RCC 7860 (cell line): ENCODE measurements at regions not wholly inside any gene's neighbourhood (a gene's known extent, or its start where the extent isn't known, plus 50 kb on each side); places are given as distances from the start of the nearest gene placed in this dataset.
"Not testable (repeated sequence)": the region's sequence is repeated elsewhere in the genome, so short reads cannot be mapped to it uniquely, and the experiment has no call there.

Source experiments
- DNase-seq: peaks from one replicate; pipeline ENCODE4 v3.0.0-alpha.2; 2015; ENCODE audit warnings: low spot score
- FAIRE-seq: peaks from 2 replicates; lab custom pipeline; 2012; peaks lifted over from hg19 to GRCh38; lab: Jason Lieb, UNC

- FAIRE-seq (no peak), DNase-seq (no peak)
These were observed 127.0 kb upstream of the CHST9 start for GRCh38 chr18:27312153-27312552.

- DNase-seq, result no peak
- FAIRE-seq, result no peak
These were observed 126.0 kb upstream of the CHST9 start for GRCh38 chr18:27311114-27311513.

GRCh38 chr18:27301615-27302378 is 116.7 kb upstream of the CHST9 start:
- no peak for FAIRE-seq
- no peak for DNase-seq

- DNase-seq (no peak), FAIRE-seq (no peak)
These were observed 113.2 kb upstream of the CHST9 start for GRCh38 chr18:27298214-27298804.

GRCh38 chr18:27285973-27286562 is 101.0 kb upstream of the CHST9 start:
- peak; percentile 35 for FAIRE-seq
- DNase-seq, result not testable (repeated sequence)

GRCh38 chr18:27278131-27278530 is 93.0 kb upstream of the CHST9 start:
- no peak for FAIRE-seq
- no peak for DNase-seq

GRCh38 chr18:27277554-27277953 is 92.4 kb upstream of the CHST9 start:
- DNase-seq, result no peak
- FAIRE-seq, result no peak

GRCh38 chr18:27276886-27277285 is 91.8 kb upstream of the CHST9 start:
- FAIRE-seq (no peak), DNase-seq (no peak)

- DNase-seq, result no peak
- FAIRE-seq, result no peak
These were observed 91.4 kb upstream of the CHST9 start for GRCh38 chr18:27276479-27276878.

GRCh38 chr18:27274901-27275300 is 89.8 kb upstream of the CHST9 start:
- no peak for FAIRE-seq
- DNase-seq, result no peak

GRCh38 chr18:27270508-27270907 is 85.4 kb upstream of the CHST9 start:
- FAIRE-seq (no peak), DNase-seq (no peak)

- DNase-seq (no peak), FAIRE-seq (no peak)
These were observed 78.3 kb upstream of the CHST9 start for GRCh38 chr18:27263369-27263768.

- DNase-seq, result no peak
- FAIRE-seq, result no peak
These were observed 76.9 kb upstream of the CHST9 start for GRCh38 chr18:27261769-27262549.

GRCh38 chr18:27253571-27253970 is 68.5 kb upstream of the CHST9 start:
- no peak for DNase-seq
- FAIRE-seq, result no peak

- DNase-seq (no peak), FAIRE-seq (no peak)
These were observed 65.4 kb upstream of the CHST9 start for GRCh38 chr18:27250471-27250870.

GRCh38 chr18:27249933-27250332 is 64.8 kb upstream of the CHST9 start:
- FAIRE-seq, result no peak
- no peak for DNase-seq

GRCh38 chr18:27244259-27244658 is 59.2 kb upstream of the CHST9 start:
- FAIRE-seq (no peak), DNase-seq (no peak)

- FAIRE-seq (no peak), DNase-seq (no peak)
These were observed 57.4 kb upstream of the CHST9 start for GRCh38 chr18:27242392-27243047.

- FAIRE-seq (no peak), DNase-seq (no peak)
These were observed 55.3 kb upstream of the CHST9 start for GRCh38 chr18:27240383-27240782.

- FAIRE-seq (no peak), DNase-seq (no peak)
These were observed 54.6 kb upstream of the CHST9 start for GRCh38 chr18:27239669-27240068.
